ENCODE measurements at regions not wholly inside any gene's neighbourhood (a gene's known extent, or its start where the extent isn't known, plus 50 kb on each side); places are given as distances from the start of the nearest gene placed in this dataset.

DNA sequence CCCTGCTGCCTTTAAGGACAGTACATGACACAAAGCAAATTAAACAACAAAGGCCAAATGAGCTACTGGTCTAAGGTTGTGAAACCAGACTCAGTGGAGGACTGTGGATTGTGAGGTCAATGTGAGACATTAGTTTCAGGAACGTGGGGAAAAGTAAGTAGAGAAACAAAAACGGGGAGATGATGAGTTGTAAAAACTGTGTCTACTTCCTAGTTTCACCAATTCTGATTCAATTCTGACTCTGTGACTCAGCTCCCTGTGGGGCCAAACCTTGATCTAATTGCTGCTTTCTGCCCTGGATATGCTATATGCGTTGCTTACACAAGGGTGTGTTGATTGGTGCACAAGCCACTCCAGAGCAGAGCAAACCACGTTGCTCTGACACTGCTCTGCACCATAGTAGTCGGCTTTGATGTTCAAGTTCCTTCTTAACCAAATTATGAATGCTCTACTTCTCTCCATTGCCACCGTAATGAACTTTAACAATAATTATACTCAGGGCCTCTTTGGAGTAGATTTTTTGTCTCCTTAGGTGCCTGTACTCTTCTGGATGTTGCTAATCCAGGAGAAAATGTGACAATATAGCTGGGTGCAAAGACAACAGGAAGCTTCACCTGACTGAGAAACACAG, 1640.1 kb upstream of the CELF4 start:
- TF ChIP-seq POLR2AphosphoS5 (IDR thresholded peaks at IDR 0.05): no peak
- TF ChIP-seq, protein P1, sequence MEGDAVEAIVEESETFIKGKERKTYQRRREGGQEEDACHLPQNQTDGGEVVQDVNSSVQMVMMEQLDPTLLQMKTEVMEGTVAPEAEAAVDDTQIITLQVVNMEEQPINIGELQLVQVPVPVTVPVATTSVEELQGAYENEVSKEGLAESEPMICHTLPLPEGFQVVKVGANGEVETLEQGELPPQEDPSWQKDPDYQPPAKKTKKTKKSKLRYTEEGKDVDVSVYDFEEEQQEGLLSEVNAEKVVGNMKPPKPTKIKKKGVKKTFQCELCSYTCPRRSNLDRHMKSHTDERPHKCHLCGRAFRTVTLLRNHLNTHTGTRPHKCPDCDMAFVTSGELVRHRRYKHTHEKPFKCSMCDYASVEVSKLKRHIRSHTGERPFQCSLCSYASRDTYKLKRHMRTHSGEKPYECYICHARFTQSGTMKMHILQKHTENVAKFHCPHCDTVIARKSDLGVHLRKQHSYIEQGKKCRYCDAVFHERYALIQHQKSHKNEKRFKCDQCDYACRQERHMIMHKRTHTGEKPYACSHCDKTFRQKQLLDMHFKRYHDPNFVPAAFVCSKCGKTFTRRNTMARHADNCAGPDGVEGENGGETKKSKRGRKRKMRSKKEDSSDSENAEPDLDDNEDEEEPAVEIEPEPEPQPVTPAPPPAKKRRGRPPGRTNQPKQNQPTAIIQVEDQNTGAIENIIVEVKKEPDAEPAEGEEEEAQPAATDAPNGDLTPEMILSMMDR (IDR thresholded peaks at IDR 0.05 in 8 of 11, conservative IDR thresholded peaks at IDR 0.05 in 3 of 11): no peak
